ENCODE measurements at regions not wholly inside any gene's neighbourhood (a gene's known extent, or its start where the extent isn't known, plus 50 kb on each side); places are given as distances from the start of the nearest gene placed in this dataset.

DNA sequence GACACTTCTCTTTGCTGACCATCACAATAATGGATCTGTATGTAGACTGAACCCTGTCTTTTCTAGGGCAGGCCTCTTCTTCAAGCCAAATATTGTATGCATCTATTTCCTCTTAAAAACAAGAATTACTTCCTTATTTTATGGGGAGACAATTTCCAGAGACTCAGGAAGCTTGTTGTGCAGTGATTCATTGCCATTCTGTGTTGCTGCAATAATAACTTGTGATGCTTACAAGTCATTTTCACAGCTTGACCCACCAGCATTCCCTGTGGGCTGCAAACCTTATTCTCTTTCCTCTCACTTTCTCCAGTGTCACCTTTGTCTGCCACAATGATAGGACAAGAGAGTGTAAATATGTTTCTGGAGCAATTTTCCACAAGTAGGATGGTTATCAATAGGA, 276.7 kb upstream of the SGO1 start:
- TF ChIP-seq RAD21 (IDR thresholded peaks at IDR 0.05; ENCODE audit: insufficient read depth, low read depth, low read length) (no peak), CTCF (IDR thresholded peaks at IDR 0.05 in 2 of 3, conservative IDR thresholded peaks at IDR 0.05 in 1 of 3; ENCODE audit: control insufficient read depth in 2 of 3, extremely low read depth in 1 of 3, insufficient read depth in 1 of 3, low read depth in 3 of 3, low read length in 3 of 3) (no peak), DPF2 (IDR thresholded peaks at IDR 0.05) (no peak), FOXM1 (IDR thresholded peaks at IDR 0.05; ENCODE audit: low read depth, low read length) (no peak), FOXK2 (IDR thresholded peaks at IDR 0.05) (no peak)
